ENCODE measurements at regions not wholly inside any gene's neighbourhood (a gene's known extent, or its start where the extent isn't known, plus 50 kb on each side); places are given as distances from the start of the nearest gene placed in this dataset.

- DNase-seq (ENCODE audit: insufficient read length, low spot score) (no peak), FAIRE-seq (no peak)
- TF ChIP-seq POLR2A (IDR thresholded peaks at IDR 0.05; ENCODE audit: low read depth, low read length) (no peak), SPI1 (IDR thresholded peaks at IDR 0.05; ENCODE audit: low read depth, low read length) (no peak), PAX5 (IDR thresholded peaks at IDR 0.05; ENCODE audit: insufficient read depth, low read length, severe bottlenecking) (no peak), POLR2AphosphoS5 (IDR thresholded peaks at IDR 0.05; ENCODE audit: low read depth, low read length) (no peak), POU2F2 (IDR thresholded peaks at IDR 0.05; ENCODE audit: low read depth, low read length) (no peak), TAF1 (IDR thresholded peaks at IDR 0.05; ENCODE audit: low read depth, low read length) (no peak)
Observed at GRCh38 chr14:65297744-65298143, 114.8 kb upstream of the FUT8 start.

GRCh38 chr14:65299826-65300225 lies 112.7 kb upstream of the FUT8 start:
- FAIRE-seq (no peak), DNase-seq (ENCODE audit: insufficient read length, low spot score) (no peak)
- TF ChIP-seq POLR2AphosphoS5 (IDR thresholded peaks at IDR 0.05; ENCODE audit: low read depth, low read length) (no peak), POU2F2 (IDR thresholded peaks at IDR 0.05; ENCODE audit: low read depth, low read length) (no peak), PAX5 (IDR thresholded peaks at IDR 0.05; ENCODE audit: insufficient read depth, low read length, severe bottlenecking) (no peak), TAF1 (IDR thresholded peaks at IDR 0.05; ENCODE audit: low read depth, low read length) (no peak), SPI1 (IDR thresholded peaks at IDR 0.05; ENCODE audit: low read depth, low read length) (no peak), POLR2A (IDR thresholded peaks at IDR 0.05; ENCODE audit: low read depth, low read length) (no peak)

- TF ChIP-seq POLR2AphosphoS5 (IDR thresholded peaks at IDR 0.05; ENCODE audit: low read depth, low read length), result peak; percentile 83; the same call in 1 of the 2 replicates
- peak; percentile 70 for TF ChIP-seq POLR2A (IDR thresholded peaks at IDR 0.05; ENCODE audit: low read depth, low read length)
- TF ChIP-seq SPI1 (IDR thresholded peaks at IDR 0.05; ENCODE audit: low read depth, low read length), result no peak
- TF ChIP-seq TAF1 (IDR thresholded peaks at IDR 0.05; ENCODE audit: low read depth, low read length), result peak; percentile 70
- TF ChIP-seq POU2F2 (IDR thresholded peaks at IDR 0.05; ENCODE audit: low read depth, low read length), result peak; percentile 79
- no peak for FAIRE-seq
- no peak for DNase-seq (ENCODE audit: insufficient read length, low spot score)
Observed at GRCh38 chr14:65301862-65302539, 110.5 kb upstream of the FUT8 start.

GRCh38 chr14:65302571-65303189 lies 109.8 kb upstream of the FUT8 start:
- no peak for DNase-seq (ENCODE audit: insufficient read length, low spot score)
- FAIRE-seq, result peak; percentile 96

GRCh38 chr14:65303190-65303898 lies 109.2 kb upstream of the FUT8 start:
- FAIRE-seq, result no peak
- no peak for DNase-seq (ENCODE audit: insufficient read length, low spot score)
- TF ChIP-seq SPI1 (IDR thresholded peaks at IDR 0.05; ENCODE audit: low read depth, low read length) (no peak), POU2F2 (IDR thresholded peaks at IDR 0.05; ENCODE audit: low read depth, low read length) (peak; percentile 69; the same call in 1 of the 2 replicates), POLR2AphosphoS5 (IDR thresholded peaks at IDR 0.05; ENCODE audit: low read depth, low read length) (peak; percentile 40), PAX5 (IDR thresholded peaks at IDR 0.05; ENCODE audit: insufficient read depth, low read length, severe bottlenecking) (no peak), POLR2A (IDR thresholded peaks at IDR 0.05; ENCODE audit: low read depth, low read length) (peak; percentile 48), TAF1 (IDR thresholded peaks at IDR 0.05; ENCODE audit: low read depth, low read length) (peak; percentile 50; the same call in 1 of the 2 replicates)

More at GRCh38 chr14:65302571-65303189, 109.8 kb upstream of the FUT8 start:
- TF ChIP-seq POU2F2 (IDR thresholded peaks at IDR 0.05; ENCODE audit: low read depth, low read length) (peak; percentile 87), SPI1 (IDR thresholded peaks at IDR 0.05; ENCODE audit: low read depth, low read length) (no peak), TAF1 (IDR thresholded peaks at IDR 0.05; ENCODE audit: low read depth, low read length) (peak; percentile 51; the same call in 1 of the 2 replicates), POLR2A (IDR thresholded peaks at IDR 0.05; ENCODE audit: low read depth, low read length) (no peak), POLR2AphosphoS5 (IDR thresholded peaks at IDR 0.05; ENCODE audit: low read depth, low read length) (peak; percentile 72; the same call in 1 of the 2 replicates), PAX5 (IDR thresholded peaks at IDR 0.05; ENCODE audit: insufficient read depth, low read length, severe bottlenecking) (no peak)

- TF ChIP-seq POLR2AphosphoS5 (IDR thresholded peaks at IDR 0.05; ENCODE audit: low read depth, low read length) (no peak; the same call in 1 of the 2 replicates), POLR2A (IDR thresholded peaks at IDR 0.05; ENCODE audit: low read depth, low read length) (no peak), TAF1 (IDR thresholded peaks at IDR 0.05; ENCODE audit: low read depth, low read length) (0 out of 2 replicates have a peak, but pooled peaks have one; percentile 9)
- DNase-seq (ENCODE audit: insufficient read length, low spot score) (no peak), FAIRE-seq (no peak)
Observed at GRCh38 chr14:65303899-65304222, 108.7 kb upstream of the FUT8 start.

GRCh38 chr14:65304239-65304638 lies 108.3 kb upstream of the FUT8 start:
- TF ChIP-seq SPI1 (IDR thresholded peaks at IDR 0.05; ENCODE audit: low read depth, low read length) (peak; percentile 55), POLR2AphosphoS5 (IDR thresholded peaks at IDR 0.05; ENCODE audit: low read depth, low read length) (peak; percentile 24; the same call in 1 of the 2 replicates), POLR2A (IDR thresholded peaks at IDR 0.05; ENCODE audit: low read depth, low read length) (no peak), POU2F2 (IDR thresholded peaks at IDR 0.05; ENCODE audit: low read depth, low read length) (no peak)
- FAIRE-seq (no peak), DNase-seq (ENCODE audit: insufficient read length, low spot score) (no peak)

- no peak for TF ChIP-seq SPI1 (IDR thresholded peaks at IDR 0.05; ENCODE audit: low read depth, low read length)
- no peak for TF ChIP-seq POU2F2 (IDR thresholded peaks at IDR 0.05; ENCODE audit: low read depth, low read length)
- TF ChIP-seq POLR2A (IDR thresholded peaks at IDR 0.05; ENCODE audit: low read depth, low read length), result no peak
- TF ChIP-seq POLR2AphosphoS5 (IDR thresholded peaks at IDR 0.05; ENCODE audit: low read depth, low read length), result no peak
- TF ChIP-seq TAF1 (IDR thresholded peaks at IDR 0.05; ENCODE audit: low read depth, low read length), result no peak
- no peak for TF ChIP-seq PAX5 (IDR thresholded peaks at IDR 0.05; ENCODE audit: insufficient read depth, low read length, severe bottlenecking)
- DNase-seq (ENCODE audit: insufficient read length, low spot score) (no peak), FAIRE-seq (peak; percentile 74)
Observed at GRCh38 chr14:65304963-65305362, 107.6 kb upstream of the FUT8 start.

GRCh38 chr14:65308536-65308935 lies 104.0 kb upstream of the FUT8 start:
- TF ChIP-seq POLR2A (IDR thresholded peaks at IDR 0.05; ENCODE audit: low read depth, low read length), result no peak
- peak; percentile 85 for FAIRE-seq
- no peak for DNase-seq (ENCODE audit: insufficient read length, low spot score)

All from GM12891 (cell line).